ENCODE measurements at regions not wholly inside any gene's neighbourhood (a gene's known extent, or its start where the extent isn't known, plus 50 kb on each side); places are given as distances from the start of the nearest gene placed in this dataset.

DNA sequence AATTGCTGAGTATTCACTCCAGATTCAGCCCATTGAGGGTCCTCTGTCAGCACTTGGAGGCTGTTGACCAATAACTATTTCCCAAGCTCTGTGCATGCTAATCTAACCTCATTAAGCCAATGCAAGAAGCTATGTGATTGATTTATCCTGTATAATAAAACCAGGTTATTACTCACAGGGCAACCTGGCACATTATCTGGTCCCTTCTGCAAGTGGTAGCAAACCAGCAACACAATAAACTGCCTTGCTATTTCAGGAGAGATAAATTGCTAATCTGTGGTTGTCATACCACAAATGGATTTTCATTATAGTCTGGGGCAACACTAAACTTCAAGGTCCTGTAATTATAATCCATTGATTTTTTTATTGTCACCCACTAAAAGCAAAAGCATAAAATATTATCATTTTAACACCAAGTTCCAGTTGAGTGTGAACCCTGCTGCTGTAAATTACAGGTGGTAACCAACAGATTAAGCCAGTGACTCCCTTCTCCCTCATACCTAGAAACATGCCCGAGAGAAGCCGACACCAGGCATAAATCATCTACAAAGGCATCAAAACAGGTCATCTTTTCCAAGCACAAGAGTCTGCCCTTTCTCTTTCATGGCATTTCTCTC lies 51.1 kb upstream of the SOX9 start:
- TF ChIP-seq, protein P1, sequence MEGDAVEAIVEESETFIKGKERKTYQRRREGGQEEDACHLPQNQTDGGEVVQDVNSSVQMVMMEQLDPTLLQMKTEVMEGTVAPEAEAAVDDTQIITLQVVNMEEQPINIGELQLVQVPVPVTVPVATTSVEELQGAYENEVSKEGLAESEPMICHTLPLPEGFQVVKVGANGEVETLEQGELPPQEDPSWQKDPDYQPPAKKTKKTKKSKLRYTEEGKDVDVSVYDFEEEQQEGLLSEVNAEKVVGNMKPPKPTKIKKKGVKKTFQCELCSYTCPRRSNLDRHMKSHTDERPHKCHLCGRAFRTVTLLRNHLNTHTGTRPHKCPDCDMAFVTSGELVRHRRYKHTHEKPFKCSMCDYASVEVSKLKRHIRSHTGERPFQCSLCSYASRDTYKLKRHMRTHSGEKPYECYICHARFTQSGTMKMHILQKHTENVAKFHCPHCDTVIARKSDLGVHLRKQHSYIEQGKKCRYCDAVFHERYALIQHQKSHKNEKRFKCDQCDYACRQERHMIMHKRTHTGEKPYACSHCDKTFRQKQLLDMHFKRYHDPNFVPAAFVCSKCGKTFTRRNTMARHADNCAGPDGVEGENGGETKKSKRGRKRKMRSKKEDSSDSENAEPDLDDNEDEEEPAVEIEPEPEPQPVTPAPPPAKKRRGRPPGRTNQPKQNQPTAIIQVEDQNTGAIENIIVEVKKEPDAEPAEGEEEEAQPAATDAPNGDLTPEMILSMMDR (IDR thresholded peaks at IDR 0.05): no peak
- TF ChIP-seq, protein P2, sequence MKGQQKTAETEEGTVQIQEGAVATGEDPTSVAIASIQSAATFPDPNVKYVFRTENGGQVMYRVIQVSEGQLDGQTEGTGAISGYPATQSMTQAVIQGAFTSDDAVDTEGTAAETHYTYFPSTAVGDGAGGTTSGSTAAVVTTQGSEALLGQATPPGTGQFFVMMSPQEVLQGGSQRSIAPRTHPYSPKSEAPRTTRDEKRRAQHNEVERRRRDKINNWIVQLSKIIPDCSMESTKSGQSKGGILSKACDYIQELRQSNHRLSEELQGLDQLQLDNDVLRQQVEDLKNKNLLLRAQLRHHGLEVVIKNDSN (CRISPR knock-in tag; IDR thresholded peaks at IDR 0.05): no peak
